ENCODE measurements at regions not wholly inside any gene's neighbourhood (a gene's known extent, or its start where the extent isn't known, plus 50 kb on each side); places are given as distances from the start of the nearest gene placed in this dataset.
A peak's percentile ranks its signal among the peaks of the same experiment; 100 is the strongest.

- Histone ChIP-seq H3K27ac (no peak overlapping the region), H3K4me3 (no peak overlapping the region), H3K27me3 (no peaks in the 10 kb centered on the region), H3K36me3 (no peaks in the 10 kb centered on the region), H3K9me3 (no peaks in the 10 kb centered on the region), H3K4me1 (no peaks in the 10 kb centered on the region)
- TF ChIP-seq EP300 (IDR thresholded peaks at IDR 0.05): no peak
- TF ChIP-seq POLR2A (IDR thresholded peaks at IDR 0.05): no peak
- TF ChIP-seq POLR2AphosphoS5 (IDR thresholded peaks at IDR 0.05): no peak
- no peak for TF ChIP-seq CTCF (IDR thresholded peaks at IDR 0.05)
- WGBS, 5 donors: 81 to 91% (median 89%) methylated on average over 5 of the region's 5 CpGs
- DNase-seq: no peak
- intact Hi-C loops (cut with DNase I; ENCODE audit: low total_unique reads): no loop called here
Observed at GRCh38 chr6:138035070-138035469, 72.1 kb downstream of the PERP start.

GRCh38 chr6:138036111-138036510, 71.1 kb downstream of the PERP start:
- TF ChIP-seq POLR2A (IDR thresholded peaks at IDR 0.05) (no peak), POLR2AphosphoS5 (IDR thresholded peaks at IDR 0.05) (no peak), CTCF (IDR thresholded peaks at IDR 0.05) (no peak), EP300 (IDR thresholded peaks at IDR 0.05) (no peak)
- Histone ChIP-seq H3K4me3 (no peak overlapping the region), H3K36me3 (no peaks in the 10 kb centered on the region), H3K9me3 (no peaks in the 10 kb centered on the region), H3K27me3 (no peaks in the 10 kb centered on the region), H3K4me1 (no peaks in the 10 kb centered on the region), H3K27ac (no peak overlapping the region)
- 57 to 73% (median 64%) methylated on average over 5 of the region's 5 CpGs for WGBS, 5 donors
- intact Hi-C loops (cut with DNase I; ENCODE audit: low total_unique reads): no loop called here
- peak; percentile 27 to 67 for DNase-seq

DNA sequence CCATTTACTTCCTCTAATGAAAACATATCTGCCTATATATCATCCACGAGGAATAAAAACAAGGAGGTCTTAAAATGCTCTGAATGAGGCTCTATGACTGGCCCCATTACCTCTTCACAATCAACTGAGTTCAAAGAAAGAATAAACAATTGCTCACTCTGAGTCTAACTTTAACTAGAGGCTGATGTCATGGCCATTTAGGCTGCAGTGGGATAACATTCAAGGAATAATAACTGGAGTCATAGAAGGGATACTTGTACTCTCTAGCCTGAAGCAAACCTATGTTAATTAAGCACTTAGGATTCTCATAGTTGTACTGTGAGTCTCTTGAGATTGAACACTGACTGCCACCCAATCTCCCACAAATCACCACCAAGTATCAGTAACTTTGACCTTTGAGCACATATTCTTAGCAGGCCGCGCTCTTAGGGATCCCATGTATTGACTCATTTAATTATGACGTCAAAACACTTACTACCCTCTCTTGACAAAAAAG, 70.2 kb downstream of the PERP start:
- 81 to 87% (median 83%) methylated on average over 4 of the region's 4 CpGs for WGBS, 5 donors
- H3K9me3 ChIP-seq: no peaks in the 10 kb centered on the region
- H3K4me1 ChIP-seq: no peaks in the 10 kb centered on the region
- H3K4me3 ChIP-seq: no peak overlapping the region
- no peak for DNase-seq
- H3K36me3 ChIP-seq: no peaks in the 10 kb centered on the region
- TF ChIP-seq CTCF (IDR thresholded peaks at IDR 0.05): no peak
- no peak for TF ChIP-seq POLR2A (IDR thresholded peaks at IDR 0.05)
- no peak for TF ChIP-seq EP300 (IDR thresholded peaks at IDR 0.05)
- TF ChIP-seq POLR2AphosphoS5 (IDR thresholded peaks at IDR 0.05): no peak
- intact Hi-C loops (cut with DNase I; ENCODE audit: low total_unique reads): no loop called here
- H3K27me3 ChIP-seq: no peaks in the 10 kb centered on the region
- no peak overlapping the region for H3K27ac ChIP-seq

DNA sequence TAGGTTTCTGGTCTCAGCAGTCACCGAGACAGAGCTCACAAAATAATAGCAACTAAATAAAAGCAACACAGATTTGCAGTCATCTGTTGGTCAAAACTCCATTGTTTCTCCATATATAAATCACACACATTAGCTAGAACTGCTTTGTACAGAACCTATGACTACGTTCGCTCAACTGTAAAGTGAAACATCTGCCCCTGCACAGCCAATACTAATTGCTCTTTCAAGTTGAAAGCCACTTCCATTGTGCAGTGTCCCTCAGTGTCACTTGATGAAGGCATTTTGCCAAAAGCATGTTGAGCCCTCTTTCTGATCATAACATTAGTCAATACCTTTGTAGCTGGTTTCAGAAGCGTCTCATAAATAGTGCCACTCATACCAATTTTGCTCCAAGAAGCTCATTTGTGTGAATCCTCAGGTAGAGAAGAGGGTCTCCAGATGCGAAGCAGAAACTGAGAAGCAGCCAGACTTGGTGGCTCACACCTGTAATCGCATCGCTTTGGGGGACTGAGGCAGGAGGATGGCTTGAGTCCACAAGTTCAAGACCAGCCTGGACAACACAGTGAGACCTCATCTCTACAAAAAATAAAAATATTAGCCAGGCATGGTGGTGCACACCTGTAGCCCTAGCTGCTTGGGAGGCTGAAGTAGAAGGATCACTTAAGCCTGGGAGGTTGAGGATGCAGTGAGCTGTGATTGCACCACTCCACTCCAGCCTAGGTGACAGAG, 68.9 kb downstream of the PERP start:
- TF ChIP-seq CTCF (IDR thresholded peaks at IDR 0.05) (no peak), EP300 (IDR thresholded peaks at IDR 0.05) (no peak), POLR2AphosphoS5 (IDR thresholded peaks at IDR 0.05) (no peak), POLR2A (IDR thresholded peaks at IDR 0.05) (no peak)
- H3K9me3 ChIP-seq: no peaks in the 10 kb centered on the region
- no peaks in the 10 kb centered on the region for H3K36me3 ChIP-seq
- WGBS, 5 donors: 90 to 94% (median 93%) methylated on average over 7 of the region's 7 CpGs
- no peaks in the 10 kb centered on the region for H3K4me1 ChIP-seq
- no peak overlapping the region for H3K27ac ChIP-seq
- intact Hi-C loops (cut with DNase I; ENCODE audit: low total_unique reads): no loop called here
- no peak for DNase-seq
- no peaks in the 10 kb centered on the region for H3K27me3 ChIP-seq
- H3K4me3 ChIP-seq: no peak overlapping the region

All from stomach (tissue), 8 donors.